HG03045 (cell line): ENCODE measurements at regions not wholly inside any gene's neighbourhood (a gene's known extent, or its start where the extent isn't known, plus 50 kb on each side); places are given as distances from the start of the nearest gene placed in this dataset.
"Not testable (repeated sequence)": the region's sequence is repeated elsewhere in the genome, so short reads cannot be mapped to it uniquely, and the experiment has no call there.

ENCODE experiments used
- ATAC-seq: cut with Tn5 transposase; IDR thresholded peaks from one replicate; pipeline ENCODE4 v1.9.1; 2021; ENCODE audit warnings: mild to moderate bottlenecking, moderate library complexity; ENCODE audit not compliant: unreplicated experiment

GRCh38 chr18:58805467-58806187 lies 59.0 kb upstream of the ZNF532 start:
- no peak for ATAC-seq

DNA sequence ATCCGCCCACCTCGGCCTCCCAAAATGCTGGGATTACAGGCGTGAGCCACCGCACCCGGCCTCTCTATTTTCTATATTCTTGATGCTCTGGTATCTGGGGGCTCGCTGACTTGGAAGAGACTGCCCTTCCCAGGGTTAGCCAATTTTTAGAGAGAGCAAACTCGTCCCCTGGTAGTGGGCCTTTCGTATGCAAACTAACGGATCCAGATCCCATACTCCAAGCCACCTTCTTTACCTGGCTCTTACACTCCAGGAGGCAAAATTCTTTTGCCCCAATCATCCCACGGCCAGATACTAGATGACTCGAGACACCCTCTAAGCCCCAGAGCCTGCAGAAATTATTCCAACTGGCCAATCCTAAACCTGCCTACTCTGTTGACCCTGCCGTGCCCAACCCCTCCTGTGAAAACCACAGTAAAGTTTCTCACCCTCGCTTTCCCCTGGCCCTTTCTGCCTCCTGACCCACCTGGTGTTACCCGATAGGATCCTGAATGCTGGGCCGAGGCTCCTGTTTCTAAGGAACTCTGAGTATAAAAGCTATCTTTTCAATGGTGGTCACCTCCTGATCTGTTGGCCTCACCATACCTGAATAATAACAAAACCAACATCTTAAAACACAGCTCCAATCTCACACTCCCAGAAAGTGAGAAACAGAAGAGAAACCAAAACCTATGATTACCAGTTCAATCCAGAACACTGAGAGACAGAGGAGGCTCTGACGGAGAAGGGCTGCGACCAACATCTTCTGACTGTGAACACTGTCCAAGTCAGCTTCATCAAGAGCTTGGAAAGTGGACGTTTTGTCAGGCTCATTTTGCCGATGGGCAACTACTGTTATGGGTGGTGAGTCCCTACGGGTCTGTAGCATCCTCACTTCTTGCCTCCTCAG lies 57.6 kb upstream of the ZNF532 start:
- peak; percentile 95 for ATAC-seq

GRCh38 chr18:58807766-58808165 lies 56.9 kb upstream of the ZNF532 start:
- ATAC-seq, result no peak

- ATAC-seq, result no peak
Measured at GRCh38 chr18:58808349-58808748, 56.3 kb upstream of the ZNF532 start.

DNA sequence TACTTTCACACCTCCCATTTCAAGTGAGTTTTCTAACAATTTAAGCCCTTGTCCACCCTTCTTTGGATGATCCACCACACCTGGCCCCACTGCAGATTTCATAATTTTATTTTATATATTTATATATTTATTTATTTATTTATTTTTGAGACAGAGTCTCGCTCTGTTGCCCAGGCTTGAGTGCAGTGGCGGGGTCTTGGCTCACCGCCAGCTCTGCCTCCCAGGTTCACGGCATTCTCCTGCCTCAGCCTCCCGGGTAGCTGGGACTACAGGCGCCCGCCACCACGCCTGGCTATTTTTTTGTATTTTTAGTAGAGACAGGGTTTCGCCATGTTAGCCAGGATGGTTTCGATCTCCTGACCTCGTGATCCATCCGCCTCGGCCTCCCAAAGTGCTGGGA lies 52.8 kb upstream of the ZNF532 start:
- not testable (repeated sequence) for ATAC-seq

- no peak for ATAC-seq
Measured at GRCh38 chr18:58813105-58813504, 51.6 kb upstream of the ZNF532 start.

GRCh38 chr18:58813561-58814225 lies 51.0 kb upstream of the ZNF532 start:
- ATAC-seq, result no peak

GRCh38 chr18:58814317-58814716 lies 50.4 kb upstream of the ZNF532 start:
- ATAC-seq, result no peak
